ENCODE measurements at regions not wholly inside any gene's neighbourhood (a gene's known extent, or its start where the extent isn't known, plus 50 kb on each side); places are given as distances from the start of the nearest gene placed in this dataset.

- ChIA-PET CTCF (no interaction called here), POLR2A (no interaction called here)
- Histone ChIP-seq H3K4me1 (ENCODE audit: control insufficient read depth in 2 of 2, insufficient read depth in 2 of 2, low read length in 2 of 2) (no peaks in the 10 kb centered on the region), H4K20me1 (ENCODE audit: control insufficient read depth, insufficient read depth, low read length, poor library complexity, severe bottlenecking) (no peaks in the 10 kb centered on the region), H3K9me3 (ENCODE audit: control extremely low read depth in 1 of 3, control insufficient read depth in 2 of 3, insufficient read depth in 1 of 3, low read length in 2 of 3) (no peaks in the 10 kb centered on the region), H3K36me3 (replicated peaks in 1 of 2; ENCODE audit: control extremely low read depth in 1 of 2, control insufficient read depth in 1 of 2, extremely low read depth in 1 of 2, insufficient read depth in 2 of 2, low read length in 1 of 2) (no peaks in the 10 kb centered on the region), H3K9ac (ENCODE audit: low read length) (no peak overlapping the region), H2AFZ (ENCODE audit: insufficient read depth, low read depth, low read length, poor library complexity, severe bottlenecking) (no peak overlapping the region), H3K27me3 (replicated peaks in 1 of 4; ENCODE audit: control extremely low read depth in 1 of 4, control insufficient read depth in 3 of 4, insufficient read depth in 4 of 4, low read length in 3 of 4) (no peaks in the 10 kb centered on the region), H3K4me2 (replicated peaks; ENCODE audit: low read depth, low read length, poor library complexity, severe bottlenecking) (no peak overlapping the region), H3K4me3 (ENCODE audit: control extremely low read depth in 1 of 5, extremely low read depth in 1 of 5, insufficient read depth in 1 of 5, low read depth in 2 of 5, low read length in 4 of 5) (no peak overlapping the region), H3K27ac (ENCODE audit: low read length in 2 of 2) (no peak overlapping the region), H3K79me2 (ENCODE audit: control insufficient read depth, insufficient read depth, low read length) (no peaks in the 10 kb centered on the region)
- no peaks in the 10 kb centered on the region for H3K27me3 Mint-ChIP-seq
- no peak for TF ChIP-seq CTCF (IDR thresholded peaks at IDR 0.05)
- TF ChIP-seq EZH2 (IDR thresholded peaks at IDR 0.05; ENCODE audit: borderline replicate concordance, insufficient read depth, low read depth, low read length, poor library complexity, severe bottlenecking): no peak
- H3K4me1 Mint-ChIP-seq: no peaks in the 10 kb centered on the region
- no peaks in the 10 kb centered on the region for H3K9me3 Mint-ChIP-seq (ENCODE audit: insufficient read depth)
- intact Hi-C loops (cut with micrococcal nuclease): no loop called here
- WGBS (ENCODE audit: insufficient coverage): no CpG with 5 or more reads among the region's 1 CpG
- H3K27ac Mint-ChIP-seq: no peak overlapping the region
- ATAC-seq (ENCODE audit: low read depth): no peak
- no peak for DNase-seq
- no peak overlapping the region for H3K4me3 Mint-ChIP-seq
Measured at GRCh38 chr6:11890849-11891248, 112.2 kb upstream of the ADTRP start.

- TF ChIP-seq CTCF (IDR thresholded peaks at IDR 0.05) (no peak), EZH2 (IDR thresholded peaks at IDR 0.05; ENCODE audit: borderline replicate concordance, insufficient read depth, low read depth, low read length, poor library complexity, severe bottlenecking) (no peak)
- no peaks in the 10 kb centered on the region for H3K4me1 Mint-ChIP-seq
- Histone ChIP-seq H3K27me3 (replicated peaks in 1 of 4; ENCODE audit: control extremely low read depth in 1 of 4, control insufficient read depth in 3 of 4, insufficient read depth in 4 of 4, low read length in 3 of 4) (no peaks in the 10 kb centered on the region), H3K9ac (ENCODE audit: low read length) (no peak overlapping the region), H3K4me1 (ENCODE audit: control insufficient read depth in 2 of 2, insufficient read depth in 2 of 2, low read length in 2 of 2) (no peaks in the 10 kb centered on the region), H2AFZ (ENCODE audit: insufficient read depth, low read depth, low read length, poor library complexity, severe bottlenecking) (no peak overlapping the region), H3K9me3 (ENCODE audit: control extremely low read depth in 1 of 3, control insufficient read depth in 2 of 3, insufficient read depth in 1 of 3, low read length in 2 of 3) (no peaks in the 10 kb centered on the region), H3K4me3 (ENCODE audit: control extremely low read depth in 1 of 5, extremely low read depth in 1 of 5, insufficient read depth in 1 of 5, low read depth in 2 of 5, low read length in 4 of 5) (no peak overlapping the region), H3K27ac (ENCODE audit: low read length in 2 of 2) (no peak overlapping the region), H4K20me1 (ENCODE audit: control insufficient read depth, insufficient read depth, low read length, poor library complexity, severe bottlenecking) (no peaks in the 10 kb centered on the region), H3K4me2 (replicated peaks; ENCODE audit: low read depth, low read length, poor library complexity, severe bottlenecking) (no peak overlapping the region), H3K36me3 (replicated peaks in 1 of 2; ENCODE audit: control extremely low read depth in 1 of 2, control insufficient read depth in 1 of 2, extremely low read depth in 1 of 2, insufficient read depth in 2 of 2, low read length in 1 of 2) (no peaks in the 10 kb centered on the region), H3K79me2 (ENCODE audit: control insufficient read depth, insufficient read depth, low read length) (no peaks in the 10 kb centered on the region)
- ChIA-PET CTCF (no interaction called here), POLR2A (no interaction called here)
- DNase-seq: no peak
- intact Hi-C loops (cut with micrococcal nuclease): no loop called here
- peaks cover 2% of the 10 kb centered on the region for H3K27me3 Mint-ChIP-seq
- H3K27ac Mint-ChIP-seq: no peak overlapping the region
- no peak overlapping the region for H3K4me3 Mint-ChIP-seq
- H3K9me3 Mint-ChIP-seq (ENCODE audit: insufficient read depth): no peaks in the 10 kb centered on the region
- ATAC-seq (ENCODE audit: low read depth): no peak
Measured at GRCh38 chr6:11890209-11890608, 111.6 kb upstream of the ADTRP start.
